Body of pancreas (tissue), 4 donors: ENCODE measurements at regions not wholly inside any gene's neighbourhood (a gene's known extent, or its start where the extent isn't known, plus 50 kb on each side); places are given as distances from the start of the nearest gene placed in this dataset.

ENCODE experiments used
- ATAC-seq: fragments of 150-250 bp; one replicate; pipeline ENCODE4 v1.9.1; 2016
- DNase-seq, 4 donors: peaks; one replicate each; pipeline ENCODE4 v3.0.0-alpha.2; 2019
- H3K27ac ChIP-seq, 4 donors: fragments of 200-600 bp; sonication (generic); 1 replicate in 3 of 4; 2 replicates in 1 of 4; pipeline versions ENCODE4 v1.5.1 to v1.6.1; 2016 to 2019; ENCODE audit warnings: mild to moderate bottlenecking in 1 of 4, mixed read lengths in 1 of 4, moderate library complexity in 1 of 4
- H3K27me3 ChIP-seq, 2 donors: fragments of 200-600 bp; sonication (generic); one replicate each; pipeline ENCODE4 v1.6.0; 2016; ENCODE audit warnings: mild to moderate bottlenecking in 1 of 2
- H3K36me3 ChIP-seq, 2 donors: fragments of 200-600 bp; sonication (generic); replicated peaks in 1 of 2; 2 replicates each; pipeline ENCODE4 v1.5.1; 2016; ENCODE audit warnings: low read depth in 2 of 2; ENCODE audit not compliant: insufficient read depth in 1 of 2
- H3K4me1 ChIP-seq: fragments of 200-600 bp; sonication (generic); one replicate; pipeline ENCODE4 v1.6.0; 2016
- H3K4me3 ChIP-seq, 2 donors: fragments of 200-600 bp; sonication (generic); 1 replicate in 1 of 2; 2 replicates in 1 of 2; pipeline ENCODE4 v1.5.1; 2016 to 2019
- H3K9me3 ChIP-seq, 3 donors: fragments of 200-600 bp; sonication (generic); 1 replicate in 2 of 3; 2 replicates in 1 of 3; pipeline ENCODE4 v1.5.1; 2016
- CTCF ChIP-seq, 7 experiments: fragments of 450-650 bp in 4 of 7; fragments of 200-600 bp in 3 of 7; sonication (generic) in 3 of 7; IDR thresholded peaks; one replicate each; pipeline ENCODE4 v1.5.1; 2016 to 2019; ENCODE audit warnings: antibody characterized with exemption in 7 of 7
- POLR2A ChIP-seq, 3 donors: fragments of 450-650 bp; IDR thresholded peaks; one replicate each; pipeline ENCODE4 v1.6.1; 2016; ENCODE audit warnings: antibody characterized with exemption in 3 of 3, mild to moderate bottlenecking in 2 of 3
- WGBS, 2 donors: methylation state at CpG; one replicate each; pipeline ENCODE4 v1.1.5; 2017; 5-methylcytosine and 5-hydroxymethylcytosine counted together
- intact Hi-C: fragments of 100-400 bp; cut with DNase I; formaldehyde crosslinking; loops from one replicate; pipeline ENCODE4 v1.15.1; 2023

GRCh38 chr6:147015674-147016073 is 188.5 kb upstream of the STXBP5 start:
- intact Hi-C loops = no loop called here
- no peak for TF ChIP-seq POLR2A (IDR thresholded peaks at IDR 0.05)
- no peak for TF ChIP-seq CTCF (IDR thresholded peaks at IDR 0.05)
- DNase-seq (no peak), ATAC-seq (no peak)
- Histone ChIP-seq H3K4me1 (no peaks in the 10 kb centered on the region), H3K27me3 (no peaks in the 10 kb centered on the region), H3K36me3 (no peaks in the 10 kb centered on the region), H3K27ac (no peak overlapping the region), H3K9me3 (no peaks in the 10 kb centered on the region), H3K4me3 (no peak overlapping the region)
- 94 to 96% methylated on average over 5 of the region's 5 CpGs for WGBS, 2 donors

- Histone ChIP-seq H3K4me1 (no peaks in the 10 kb centered on the region), H3K27me3 (no peaks in the 10 kb centered on the region), H3K27ac (no peak overlapping the region), H3K9me3 (no peaks in the 10 kb centered on the region), H3K4me3 (no peak overlapping the region), H3K36me3 (no peaks in the 10 kb centered on the region)
- ATAC-seq (no peak), DNase-seq (no peak)
- WGBS, 2 donors = 70 to 82% methylated on average over 3 of the region's 3 CpGs
- TF ChIP-seq CTCF (IDR thresholded peaks at IDR 0.05) = no peak
- no peak for TF ChIP-seq POLR2A (IDR thresholded peaks at IDR 0.05)
- intact Hi-C loops = no loop called here
These were observed 187.8 kb upstream of the STXBP5 start for GRCh38 chr6:147016440-147016839.

- DNase-seq (no peak), ATAC-seq (no peak)
- Histone ChIP-seq H3K9me3 (no peaks in the 10 kb centered on the region), H3K27me3 (no peaks in the 10 kb centered on the region), H3K36me3 (no peaks in the 10 kb centered on the region), H3K4me1 (no peaks in the 10 kb centered on the region), H3K4me3 (no peak overlapping the region), H3K27ac (no peak overlapping the region)
- intact Hi-C loops = no loop called here
- TF ChIP-seq POLR2A (IDR thresholded peaks at IDR 0.05) = no peak
- no peak for TF ChIP-seq CTCF (IDR thresholded peaks at IDR 0.05)
- WGBS, 2 donors = 85 to 91% methylated on average over 4 of the region's 4 CpGs
These were observed 187.1 kb upstream of the STXBP5 start for GRCh38 chr6:147017153-147017552.

GRCh38 chr6:147019001-147019400 is 185.2 kb upstream of the STXBP5 start:
- Histone ChIP-seq H3K4me3 (no peak overlapping the region), H3K36me3 (no peaks in the 10 kb centered on the region), H3K27ac (no peak overlapping the region), H3K9me3 (no peaks in the 10 kb centered on the region), H3K27me3 (no peaks in the 10 kb centered on the region), H3K4me1 (no peaks in the 10 kb centered on the region)
- intact Hi-C loops = no loop called here
- TF ChIP-seq CTCF (IDR thresholded peaks at IDR 0.05) (no peak), POLR2A (IDR thresholded peaks at IDR 0.05) (no peak)
- ATAC-seq = no peak
- no peak for DNase-seq

GRCh38 chr6:147022041-147022440 is 182.2 kb upstream of the STXBP5 start:
- H3K9me3 ChIP-seq = no peaks in the 10 kb centered on the region
- TF ChIP-seq POLR2A (IDR thresholded peaks at IDR 0.05) (no peak), CTCF (IDR thresholded peaks at IDR 0.05) (no peak)
- DNase-seq (no peak), ATAC-seq (no peak)
- H3K4me3 ChIP-seq = no peak overlapping the region
- H3K27ac ChIP-seq = no peak overlapping the region
- WGBS, 2 donors = 82 to 90% methylated on average over 2 of the region's 2 CpGs
- no peaks in the 10 kb centered on the region for H3K27me3 ChIP-seq
- no peaks in the 10 kb centered on the region for H3K4me1 ChIP-seq
- H3K36me3 ChIP-seq = no peaks in the 10 kb centered on the region
- intact Hi-C loops = no loop called here
